ENCODE measurements at regions not wholly inside any gene's neighbourhood (a gene's known extent, or its start where the extent isn't known, plus 50 kb on each side); places are given as distances from the start of the nearest gene placed in this dataset.

GRCh38 chr4:128558896-128559679 is 250.4 kb upstream of the JADE1 start:
- no peak overlapping the region for H3K27ac ChIP-seq

GRCh38 chr4:128556756-128557155 is 252.7 kb upstream of the JADE1 start:
- Histone ChIP-seq H3K4me1 (no peaks in the 10 kb centered on the region), H2AFZ (no peak overlapping the region), H3K4me3 (ENCODE audit: low read depth, low read length) (no peak overlapping the region), H3K9me3 (ENCODE audit: control insufficient read depth, low read length) (no peaks in the 10 kb centered on the region), H3K36me3 (ENCODE audit: control insufficient read depth, insufficient read depth, low read length) (no peaks in the 10 kb centered on the region), H3K9ac (no peak overlapping the region), H3K27me3 (ENCODE audit: control insufficient read depth, insufficient read depth, low read length) (no peaks in the 10 kb centered on the region), H3K79me2 (no peaks in the 10 kb centered on the region), H3K27ac (no peak overlapping the region), H3K4me2 (ENCODE audit: low read length) (no peak overlapping the region)
- no peak for TF ChIP-seq CTCF (IDR thresholded peaks at IDR 0.05)

More at GRCh38 chr4:128558896-128559679, 250.4 kb upstream of the JADE1 start:
- Histone ChIP-seq H3K9ac (no peak overlapping the region), H3K79me2 (no peaks in the 10 kb centered on the region), H3K4me1 (no peaks in the 10 kb centered on the region), H3K4me2 (ENCODE audit: low read length) (no peak overlapping the region), H3K36me3 (ENCODE audit: control insufficient read depth, insufficient read depth, low read length) (no peaks in the 10 kb centered on the region), H2AFZ (no peak overlapping the region), H3K9me3 (ENCODE audit: control insufficient read depth, low read length) (no peaks in the 10 kb centered on the region), H3K4me3 (ENCODE audit: low read depth, low read length) (no peak overlapping the region), H3K27me3 (ENCODE audit: control insufficient read depth, insufficient read depth, low read length) (no peaks in the 10 kb centered on the region)
- TF ChIP-seq CTCF (IDR thresholded peaks at IDR 0.05) = no peak

- no peaks in the 10 kb centered on the region for H3K36me3 ChIP-seq (ENCODE audit: control insufficient read depth, insufficient read depth, low read length)
- H3K4me2 ChIP-seq (ENCODE audit: low read length) = peak overlapping the region; percentile 57
- peak overlapping the region; percentile 94 for H2AFZ ChIP-seq
- H3K9ac ChIP-seq = no peak overlapping the region
- H3K4me3 ChIP-seq (ENCODE audit: low read depth, low read length) = peak overlapping the region; percentile 56
- H3K27ac ChIP-seq = peak overlapping the region; percentile 72
- no peaks in the 10 kb centered on the region for H3K9me3 ChIP-seq (ENCODE audit: control insufficient read depth, low read length)
- no peaks in the 10 kb centered on the region for H3K79me2 ChIP-seq
- no peaks in the 10 kb centered on the region for H3K27me3 ChIP-seq (ENCODE audit: control insufficient read depth, insufficient read depth, low read length)
- H3K4me1 ChIP-seq = no peaks in the 10 kb centered on the region
- no peak for TF ChIP-seq CTCF (IDR thresholded peaks at IDR 0.05)
These were observed 255.6 kb upstream of the JADE1 start for GRCh38 chr4:128553686-128554515.

- H3K9ac ChIP-seq = no peak overlapping the region
These were observed 257.0 kb upstream of the JADE1 start for GRCh38 chr4:128552586-128552907.

More at GRCh38 chr4:128552586-128552907, 257.0 kb upstream of the JADE1 start:
- H3K4me3 ChIP-seq (ENCODE audit: low read depth, low read length) = peak overlapping the region; percentile 56
- H3K79me2 ChIP-seq = no peaks in the 10 kb centered on the region
- H3K27me3 ChIP-seq (ENCODE audit: control insufficient read depth, insufficient read depth, low read length) = no peaks in the 10 kb centered on the region
- H3K27ac ChIP-seq = peak overlapping the region; percentile 72
- H3K9me3 ChIP-seq (ENCODE audit: control insufficient read depth, low read length) = no peaks in the 10 kb centered on the region
- H3K4me2 ChIP-seq (ENCODE audit: low read length) = peak overlapping the region; percentile 57
- no peaks in the 10 kb centered on the region for H3K36me3 ChIP-seq (ENCODE audit: control insufficient read depth, insufficient read depth, low read length)
- peak overlapping the region; percentile 94 for H2AFZ ChIP-seq
- no peaks in the 10 kb centered on the region for H3K4me1 ChIP-seq
- TF ChIP-seq CTCF (IDR thresholded peaks at IDR 0.05) = no peak

Measured in parathyroid adenoma (tissue), 2 donors.